Endothelial cell of umbilical vein (primary cell): ENCODE measurements at regions not wholly inside any gene's neighbourhood (a gene's known extent, or its start where the extent isn't known, plus 50 kb on each side); places are given as distances from the start of the nearest gene placed in this dataset.

ENCODE experiments used
- BruUV-seq: library from RNA; stranded (reverse); fragments of 400-500 nt; replicated peaks from 2 replicates; lab custom pipeline; 2021; lab: Mats Ljungman, UMichigan
- CTCF ChIA-PET: fragments of 300-600, 350-600 bp; sonication (Branson Sonifier 250); formaldehyde crosslinking; loops from one replicate; lab custom pipeline; 2021; ENCODE audit warnings: antibody characterized with exemption, inconsistent platforms; lab: Charles Lee
- POLR2A ChIA-PET: fragments of 300-600, 350-600 bp; sonication (Branson Sonifier 250); formaldehyde crosslinking; loops from one replicate; lab custom pipeline; 2021; ENCODE audit warnings: antibody characterized with exemption, inconsistent platforms; lab: Charles Lee
- DNase-seq: peaks from one replicate; pipeline ENCODE4 v3.0.0-alpha.2; 2011; ENCODE audit warnings: low read depth, low spot score
- FAIRE-seq: peaks from 2 replicates; lab custom pipeline; 2011; peaks lifted over from hg19 to GRCh38; lab: Jason Lieb, UNC
- H2AFZ ChIP-seq: 2 replicates; pipeline ENCODE4 v1.6.0; 2012; ENCODE audit warnings: low read depth, low read length, control low read depth, inconsistent platforms
- H3K27ac ChIP-seq: 2 replicates; pipeline ENCODE4 v1.5.1; 2011; ENCODE audit warnings: low read depth, mild to moderate bottlenecking, control low read depth, low read length, moderate library complexity; ENCODE audit not compliant: insufficient read depth
- H3K27me3 ChIP-seq, 2 experiments: 2 replicates each; pipeline versions ENCODE4 v1.6.0 to v1.6.1; 2011; ENCODE audit warnings: low read length in 2 of 2, mixed read lengths in 1 of 2; ENCODE audit not compliant: control insufficient read depth in 2 of 2, insufficient read depth in 2 of 2
- H3K36me3 ChIP-seq, 2 experiments: 2 replicates in 1 of 2; 3 replicates in 1 of 2; pipeline ENCODE4 v1.5.1; 2011; ENCODE audit warnings: low read length in 2 of 2, mild to moderate bottlenecking in 1 of 2, moderate library complexity in 1 of 2; ENCODE audit not compliant: control insufficient read depth in 2 of 2, insufficient read depth in 2 of 2; ENCODE audit errors: extremely low read depth in 1 of 2
- H3K4me1 ChIP-seq: 3 replicates; pipeline ENCODE4 v1.5.1; 2011; ENCODE audit warnings: mild to moderate bottlenecking, low read length; ENCODE audit not compliant: control insufficient read depth, insufficient read depth; ENCODE audit errors: extremely low read depth
- H3K4me2 ChIP-seq: 2 replicates; pipeline ENCODE4 v1.6.1; 2011; ENCODE audit warnings: low read length, control low read depth, mixed read lengths; ENCODE audit not compliant: insufficient read depth
- H3K4me3 ChIP-seq, 3 experiments: fragments of 200-600 bp in 1 of 3; sonication (generic), shearing (Covaris generic) in 1 of 3; replicated peaks in 1 of 3; 2 replicates each; pipeline ENCODE4 v1.5.1; 2011 to 2016; ENCODE audit warnings: control low read depth in 3 of 3, low read length in 3 of 3, mild to moderate bottlenecking in 2 of 3, inconsistent platforms in 1 of 3, low read depth in 1 of 3, moderate library complexity in 1 of 3; ENCODE audit not compliant: insufficient read depth in 1 of 3
- H3K79me2 ChIP-seq: 2 replicates; pipeline ENCODE4 v1.6.0; 2012; ENCODE audit warnings: low read length, inconsistent platforms; ENCODE audit not compliant: control insufficient read depth, insufficient read depth
- H3K9ac ChIP-seq: replicated peaks from 2 replicates; pipeline ENCODE3; 2011; ENCODE audit warnings: low read length, control low read depth; ENCODE audit not compliant: insufficient read depth; ENCODE audit errors: extremely low read depth
- H3K9me1 ChIP-seq: replicated peaks from 3 replicates; pipeline ENCODE4 v1.6.0; 2011; ENCODE audit warnings: mild to moderate bottlenecking, low read length; ENCODE audit not compliant: control insufficient read depth, insufficient read depth; ENCODE audit errors: extremely low read depth
- H3K9me3 ChIP-seq: replicated peaks from 2 replicates; pipeline ENCODE4 v1.5.1; 2012; ENCODE audit warnings: low read length, inconsistent platforms; ENCODE audit not compliant: control insufficient read depth, insufficient read depth
- H4K20me1 ChIP-seq: replicated peaks from 2 replicates; pipeline ENCODE3; 2011; ENCODE audit warnings: mild to moderate bottlenecking, low read length; ENCODE audit not compliant: control insufficient read depth, insufficient read depth; ENCODE audit errors: extremely low read depth
- CTCF ChIP-seq, 2 donors: IDR thresholded peaks; 1 replicate in 1 of 2; 2 replicates in 1 of 2; pipeline ENCODE4 v1.5.1; 2011; ENCODE audit warnings: low read length in 2 of 2, mild to moderate bottlenecking in 2 of 2, moderate library complexity in 2 of 2, control low read depth in 1 of 2, inconsistent platforms in 1 of 2, low read depth in 1 of 2; ENCODE audit not compliant: insufficient read depth in 1 of 2; ENCODE audit errors: extremely low read depth in 1 of 2
- EZH2 ChIP-seq: IDR thresholded peaks from 2 replicates; pipeline ENCODE4 v1.6.1; 2012; ENCODE audit warnings: borderline replicate concordance, low read depth, mild to moderate bottlenecking, moderate library complexity, low read length, inconsistent platforms; ENCODE audit not compliant: severe bottlenecking
- FOS ChIP-seq: IDR thresholded peaks from 2 replicates; pipeline ENCODE4 v1.6.1; 2011; ENCODE audit warnings: mild to moderate bottlenecking, low read length, moderate library complexity, borderline replicate concordance; ENCODE audit not compliant: insufficient read depth
- GATA2 ChIP-seq: IDR thresholded peaks from 2 replicates; pipeline ENCODE4 v1.7.0; 2011; ENCODE audit warnings: low read depth, mild to moderate bottlenecking, moderate library complexity, mixed read lengths, low read length; ENCODE audit not compliant: insufficient read length, insufficient read depth
- JUN ChIP-seq: IDR thresholded peaks from 2 replicates; pipeline ENCODE4 v1.6.1; 2011; ENCODE audit warnings: borderline replicate concordance, low read depth; ENCODE audit not compliant: insufficient read length, insufficient read depth
- MAX ChIP-seq: IDR thresholded peaks from 2 replicates; pipeline ENCODE4 v1.6.1; 2011; ENCODE audit not compliant: insufficient read depth, insufficient read length
- MYC ChIP-seq: IDR thresholded peaks from one replicate; pipeline ENCODE4 v1.6.1; 2011; ENCODE audit warnings: mild to moderate bottlenecking, low read depth, low read length
- POLR2A ChIP-seq: IDR thresholded peaks from 2 replicates; pipeline ENCODE4 v1.6.1; 2012; ENCODE audit warnings: low read depth, mild to moderate bottlenecking, control low read depth, low read length
- POLR2AphosphoS5 ChIP-seq: IDR thresholded peaks from 2 replicates; pipeline ENCODE4 v1.6.1; 2012; ENCODE audit warnings: low read depth, mild to moderate bottlenecking, control low read depth, low read length, moderate library complexity; ENCODE audit not compliant: insufficient read depth
- dilution Hi-C: fragments of 300-500 bp; cut with MboI; formaldehyde crosslinking; loops from one replicate; pipeline ENCODE4 v1.15.0; 2019; ENCODE audit warnings: low sequenced_read_pairs; ENCODE audit not compliant: extremely low pct_ligation_motif_present
- intact Hi-C: fragments of 100-400 bp; cut with micrococcal nuclease; formaldehyde crosslinking; loops from one replicate; pipeline ENCODE4 v1.10.0; 2022

GRCh38 chr6:14286634-14287428 is 169.3 kb downstream of the CD83 start:
- dilution Hi-C loops = no loop called here
- no peak overlapping the region for H2AFZ ChIP-seq
- no peaks in the 10 kb centered on the region for H4K20me1 ChIP-seq
- no TSS peak for BruUV-seq
- peaks cover 2% of the 10 kb centered on the region for H3K9me3 ChIP-seq
- no peak overlapping the region for H3K4me2 ChIP-seq
- no peak for DNase-seq
- H3K4me3 ChIP-seq = no peak overlapping the region
- CTCF ChIA-PET = no interaction called here
- H3K36me3 ChIP-seq = no peaks in the 10 kb centered on the region
- no peaks in the 10 kb centered on the region for H3K79me2 ChIP-seq
- no peak for FAIRE-seq
- TF ChIP-seq MYC (no peak), GATA2 (no peak), POLR2A (no peak), MAX (no peak), EZH2 (no peak), CTCF (IDR thresholded peaks at IDR 0.05; ENCODE audit: extremely low read depth in 1 of 2, insufficient read depth in 1 of 2, low read depth in 1 of 2, low read length in 2 of 2) (no peak), JUN (no peak), POLR2AphosphoS5 (no peak), FOS (no peak)
- intact Hi-C loops = no loop called here
- H3K9me1 ChIP-seq = no peaks in the 10 kb centered on the region
- H3K27ac ChIP-seq = no peak overlapping the region
- H3K9ac ChIP-seq = no peak overlapping the region
- POLR2A ChIA-PET = no interaction called here
- no peaks in the 10 kb centered on the region for H3K27me3 ChIP-seq
- H3K4me1 ChIP-seq = no peaks in the 10 kb centered on the region
